H9 (cell line): ENCODE measurements at regions not wholly inside any gene's neighbourhood (a gene's known extent, or its start where the extent isn't known, plus 50 kb on each side); places are given as distances from the start of the nearest gene placed in this dataset.

Source experiments
- DNase-seq: peaks from one replicate; pipeline ENCODE4 v3.0.0-alpha.2; 2017
- H2AFZ ChIP-seq: one replicate; pipeline ENCODE4 v1.6.1; 2013; ENCODE audit warnings: mild to moderate bottlenecking, low read length, control low read depth, moderate library complexity
- H2AK5ac ChIP-seq: 2 replicates; pipeline ENCODE4 v1.6.1; 2013; ENCODE audit warnings: low read length, control low read depth, mixed read lengths; ENCODE audit not compliant: insufficient read length
- H2BK120ac ChIP-seq: one replicate; pipeline ENCODE4 v1.6.1; 2013; ENCODE audit warnings: low read depth, mild to moderate bottlenecking, low read length, control low read depth, inconsistent platforms; ENCODE audit not compliant: poor library complexity, severe bottlenecking
- H2BK12ac ChIP-seq: 2 replicates; pipeline ENCODE4 v1.6.1; 2013; ENCODE audit warnings: low read length, control low read depth, mixed read lengths, low read depth; ENCODE audit not compliant: insufficient read length
- H2BK15ac ChIP-seq: 2 replicates; pipeline ENCODE4 v1.6.1; 2013; ENCODE audit warnings: low read depth, low read length, control low read depth
- H2BK20ac ChIP-seq: one replicate; pipeline ENCODE4 v1.6.1; 2013; ENCODE audit warnings: low read depth, mild to moderate bottlenecking, low read length, control low read depth, inconsistent platforms; ENCODE audit not compliant: poor library complexity, severe bottlenecking
- H2BK5ac ChIP-seq: 2 replicates; pipeline ENCODE4 v1.6.1; 2013; ENCODE audit warnings: low read length, control low read depth, mixed read lengths; ENCODE audit not compliant: insufficient read length
- H3K14ac ChIP-seq: 2 replicates; pipeline ENCODE4 v1.6.1; 2013; ENCODE audit warnings: low read length, control low read depth; ENCODE audit not compliant: insufficient read depth
- H3K18ac ChIP-seq: 2 replicates; pipeline ENCODE4 v1.6.1; 2013; ENCODE audit warnings: low read depth, mild to moderate bottlenecking, mixed read lengths, low read length, control low read depth; ENCODE audit not compliant: insufficient read length
- H3K23ac ChIP-seq: 2 replicates; pipeline ENCODE4 v1.6.1; 2013; ENCODE audit warnings: low read length, control low read depth, mixed read lengths, low read depth; ENCODE audit not compliant: insufficient read length
- H3K23me2 ChIP-seq: 2 replicates; pipeline ENCODE4 v1.6.1; 2013; ENCODE audit warnings: low read depth, mild to moderate bottlenecking, mixed read lengths, low read length, control low read depth; ENCODE audit not compliant: insufficient read length, poor library complexity, severe bottlenecking
- H3K27ac ChIP-seq: 2 replicates; pipeline ENCODE4 v1.5.1; 2013; ENCODE audit warnings: low read length, control low read depth, mixed read lengths, low read depth; ENCODE audit not compliant: insufficient read length
- H3K27me3 ChIP-seq: 2 replicates; pipeline ENCODE4 v1.6.1; 2013; ENCODE audit warnings: low read length, control low read depth, inconsistent platforms; ENCODE audit not compliant: insufficient read depth
- H3K4ac ChIP-seq: 2 replicates; pipeline ENCODE4 v1.6.1; 2013; ENCODE audit warnings: low read depth, mild to moderate bottlenecking, control low read depth, inconsistent platforms, low read length, moderate library complexity
- H3K4me1 ChIP-seq: 2 replicates; pipeline ENCODE4 v1.6.1; 2013; ENCODE audit warnings: low read length, control low read depth, inconsistent platforms; ENCODE audit not compliant: insufficient read depth
- H3K4me2 ChIP-seq: 2 replicates; pipeline ENCODE4 v1.6.1; 2013; ENCODE audit warnings: low read length, control low read depth, mixed read lengths; ENCODE audit not compliant: insufficient read length, insufficient read depth
- H3K56ac ChIP-seq: 2 replicates; pipeline ENCODE4 v1.6.1; 2013; ENCODE audit warnings: low read depth, mild to moderate bottlenecking, mixed read lengths, low read length, control low read depth; ENCODE audit not compliant: insufficient read length
- H3K79me1 ChIP-seq: 2 replicates; pipeline ENCODE4 v1.6.1; 2013; ENCODE audit warnings: low read depth, mild to moderate bottlenecking, moderate library complexity, low read length, control low read depth, inconsistent platforms; ENCODE audit not compliant: insufficient read depth, poor library complexity, severe bottlenecking
- H3K79me2 ChIP-seq: 2 replicates; pipeline ENCODE4 v1.6.1; 2013; ENCODE audit warnings: low read length, control low read depth, inconsistent platforms; ENCODE audit not compliant: insufficient read depth
- H3K9ac ChIP-seq: 2 replicates; pipeline ENCODE4 v1.6.1; 2013; ENCODE audit warnings: low read length, control low read depth, mixed read lengths; ENCODE audit not compliant: insufficient read length; ENCODE audit errors: extremely low read depth
- H3K9me3 ChIP-seq: one replicate; pipeline ENCODE4 v1.6.1; 2013; ENCODE audit warnings: low read depth, low read length, inconsistent platforms; ENCODE audit not compliant: control insufficient read depth
- H3T11ph ChIP-seq: one replicate; pipeline ENCODE4 v1.6.1; 2013; ENCODE audit warnings: mild to moderate bottlenecking, low read length, control low read depth, inconsistent platforms
- H4K20me1 ChIP-seq: one replicate; pipeline ENCODE4 v1.6.1; 2013; ENCODE audit not compliant: control insufficient read depth, insufficient read length, insufficient read depth
- H4K5ac ChIP-seq: 2 replicates; pipeline ENCODE4 v1.6.1; 2013; ENCODE audit warnings: low read depth, mild to moderate bottlenecking, mixed read lengths, low read length, control low read depth; ENCODE audit not compliant: insufficient read length
- H4K8ac ChIP-seq: replicated peaks from 2 replicates; pipeline ENCODE4 v1.6.1; 2013; ENCODE audit warnings: low read length, control low read depth, mixed read lengths, low read depth; ENCODE audit not compliant: insufficient read length
- H4K91ac ChIP-seq: 2 replicates; pipeline ENCODE4 v1.6.1; 2013; ENCODE audit warnings: low read depth, mild to moderate bottlenecking, moderate library complexity, mixed read lengths, low read length, control low read depth; ENCODE audit not compliant: insufficient read length
- H3K27ac Mint-ChIP-seq, 3 experiments: 2 replicates in 2 of 3; 3 replicates in 1 of 3; pipeline ENCODE4 v1.8.0; 2020 to 2021; ENCODE audit warnings: mixed read lengths in 3 of 3, mild to moderate bottlenecking in 1 of 3, moderate library complexity in 1 of 3
- H3K27me3 Mint-ChIP-seq: 2 replicates; pipeline ENCODE4 v1.8.0; 2021; ENCODE audit warnings: low read depth, mild to moderate bottlenecking, moderate library complexity, mixed read lengths
- H3K36me3 Mint-ChIP-seq, 3 experiments: 2 replicates in 2 of 3; 3 replicates in 1 of 3; pipeline ENCODE4 v1.8.0; 2020 to 2021; ENCODE audit warnings: low read depth in 3 of 3, mixed read lengths in 3 of 3; ENCODE audit not compliant: insufficient read depth in 1 of 3
- H3K4me1 Mint-ChIP-seq, 2 experiments: 2 replicates each; pipeline ENCODE4 v1.8.0; 2020; ENCODE audit warnings: mixed read lengths in 2 of 2
- H3K4me3 Mint-ChIP-seq, 2 experiments: 2 replicates in 1 of 2; 3 replicates in 1 of 2; pipeline ENCODE4 v1.8.0; 2020 to 2021; ENCODE audit warnings: mild to moderate bottlenecking in 2 of 2, mixed read lengths in 2 of 2, moderate library complexity in 1 of 2
- H3K9me3 Mint-ChIP-seq, 2 experiments: 2 replicates in 1 of 2; 3 replicates in 1 of 2; pipeline ENCODE4 v1.8.0; 2020; ENCODE audit warnings: mild to moderate bottlenecking in 2 of 2, mixed read lengths in 2 of 2, moderate library complexity in 1 of 2
- WGBS: extraction: QIAGEN DNeasy Blood & Tissue Kit; methylation state at CpG from one replicate; pipeline ENCODE4 v1.1.7; 2013; ENCODE audit warnings: missing lambda C conversion rate, low lambda C conversion rate, mixed read lengths; ENCODE audit not compliant: insufficient read length; ENCODE audit errors: extremely low coverage; 5-methylcytosine and 5-hydroxymethylcytosine counted together
- TF ChIP-seq, protein P1 (sequence below): fragments of 200-600 bp; sonication (generic); conservative IDR thresholded peaks from 3 replicates; pipeline ENCODE4 v1.8.0; 2021; ENCODE audit warnings: antibody characterized with exemption, mild to moderate bottlenecking

- Mint-ChIP-seq H3K9me3 (no peaks in the 10 kb centered on the region), H3K4me1 (no peaks in the 10 kb centered on the region), H3K4me3 (no peak overlapping the region), H3K27me3 (no peaks in the 10 kb centered on the region), H3K27ac (no peak overlapping the region), H3K36me3 (no peaks in the 10 kb centered on the region)
- H3K14ac ChIP-seq: no peak overlapping the region
- no peak overlapping the region for H3K18ac ChIP-seq
- H3K9ac ChIP-seq: no peak overlapping the region
- H3K27ac ChIP-seq: no peak overlapping the region
- H3K4ac ChIP-seq: no peak overlapping the region
- H2BK15ac ChIP-seq: no peak overlapping the region
- H2BK120ac ChIP-seq: no peak overlapping the region
- H3T11ph ChIP-seq: no peak overlapping the region
- TF ChIP-seq, protein P1, sequence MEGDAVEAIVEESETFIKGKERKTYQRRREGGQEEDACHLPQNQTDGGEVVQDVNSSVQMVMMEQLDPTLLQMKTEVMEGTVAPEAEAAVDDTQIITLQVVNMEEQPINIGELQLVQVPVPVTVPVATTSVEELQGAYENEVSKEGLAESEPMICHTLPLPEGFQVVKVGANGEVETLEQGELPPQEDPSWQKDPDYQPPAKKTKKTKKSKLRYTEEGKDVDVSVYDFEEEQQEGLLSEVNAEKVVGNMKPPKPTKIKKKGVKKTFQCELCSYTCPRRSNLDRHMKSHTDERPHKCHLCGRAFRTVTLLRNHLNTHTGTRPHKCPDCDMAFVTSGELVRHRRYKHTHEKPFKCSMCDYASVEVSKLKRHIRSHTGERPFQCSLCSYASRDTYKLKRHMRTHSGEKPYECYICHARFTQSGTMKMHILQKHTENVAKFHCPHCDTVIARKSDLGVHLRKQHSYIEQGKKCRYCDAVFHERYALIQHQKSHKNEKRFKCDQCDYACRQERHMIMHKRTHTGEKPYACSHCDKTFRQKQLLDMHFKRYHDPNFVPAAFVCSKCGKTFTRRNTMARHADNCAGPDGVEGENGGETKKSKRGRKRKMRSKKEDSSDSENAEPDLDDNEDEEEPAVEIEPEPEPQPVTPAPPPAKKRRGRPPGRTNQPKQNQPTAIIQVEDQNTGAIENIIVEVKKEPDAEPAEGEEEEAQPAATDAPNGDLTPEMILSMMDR: no peak
- H3K4me2 ChIP-seq: no peak overlapping the region
- WGBS: no CpG with 5 or more reads among the region's 2 CpGs
- no peak overlapping the region for H2BK20ac ChIP-seq
- no peak overlapping the region for H3K56ac ChIP-seq
- no peak overlapping the region for H2AFZ ChIP-seq
- H2BK12ac ChIP-seq: no peak overlapping the region
- H2AK5ac ChIP-seq: no peak overlapping the region
- DNase-seq: no peak
- H3K79me2 ChIP-seq: no peaks in the 10 kb centered on the region
- no peaks in the 10 kb centered on the region for H3K23me2 ChIP-seq
- no peak overlapping the region for H4K5ac ChIP-seq
- no peak overlapping the region for H2BK5ac ChIP-seq
- H4K91ac ChIP-seq: no peak overlapping the region
- no peaks in the 10 kb centered on the region for H3K9me3 ChIP-seq
- no peak overlapping the region for H3K23ac ChIP-seq
- no peak overlapping the region for H4K8ac ChIP-seq
- no peaks in the 10 kb centered on the region for H3K27me3 ChIP-seq
- no peaks in the 10 kb centered on the region for H4K20me1 ChIP-seq
- no peaks in the 10 kb centered on the region for H3K79me1 ChIP-seq
- no peaks in the 10 kb centered on the region for H3K4me1 ChIP-seq
These were observed 537.7 kb downstream of the SOCS6 start for GRCh38 chr18:70826571-70826970.
